Lung (tissue), 11 donors: ENCODE measurements at regions not wholly inside any gene's neighbourhood (a gene's known extent, or its start where the extent isn't known, plus 50 kb on each side); places are given as distances from the start of the nearest gene placed in this dataset.
A peak's percentile ranks its signal among the peaks of the same experiment; 100 is the strongest.

ENCODE experiments used
- ATAC-seq: fragments of 200-7000 bp; cut with Tn5 transposase; one replicate; pipeline ENCODE4 v1.9.1; 2020; ENCODE audit warnings: moderate number of reproducible peaks; ENCODE audit not compliant: insufficient read depth, low FRiP score
- DNase-seq, 3 donors: peaks; one replicate each; pipeline ENCODE4 v3.0.0-alpha.2; 2013 to 2017
- H3K27ac ChIP-seq, 2 donors: one replicate each; pipeline ENCODE4 v1.5.1; 2013; ENCODE audit warnings: mild to moderate bottlenecking in 2 of 2, moderate library complexity in 2 of 2, control low read depth in 1 of 2, inconsistent platforms in 1 of 2, low read depth in 1 of 2, low read length in 1 of 2
- H3K27me3 ChIP-seq, 3 donors: one replicate each; pipeline ENCODE4 v1.5.1; 2013; ENCODE audit warnings: low read length in 2 of 3; ENCODE audit not compliant: control insufficient read depth in 3 of 3, insufficient read depth in 3 of 3
- H3K36me3 ChIP-seq, 4 donors: one replicate each; pipeline ENCODE4 v1.5.1; 2013; ENCODE audit warnings: low read length in 4 of 4, mild to moderate bottlenecking in 1 of 4, moderate library complexity in 1 of 4; ENCODE audit not compliant: control insufficient read depth in 4 of 4, insufficient read depth in 4 of 4
- H3K4me1 ChIP-seq, 5 donors: one replicate each; pipeline ENCODE4 v1.5.1; 2013; ENCODE audit warnings: low read length in 5 of 5, mild to moderate bottlenecking in 2 of 5, moderate library complexity in 1 of 5; ENCODE audit not compliant: control insufficient read depth in 5 of 5, insufficient read depth in 5 of 5
- H3K4me3 ChIP-seq: one replicate; pipeline ENCODE4 v1.5.1; 2013; ENCODE audit warnings: mild to moderate bottlenecking, control low read depth, moderate library complexity
- H3K9ac ChIP-seq, 2 donors: one replicate each; pipeline ENCODE4 v1.5.1; 2013; ENCODE audit warnings: low read length in 2 of 2, control low read depth in 1 of 2; ENCODE audit not compliant: insufficient read depth in 1 of 2
- H3K9me3 ChIP-seq, 4 donors: one replicate each; pipeline ENCODE4 v1.5.1; 2013; ENCODE audit warnings: low read length in 3 of 4, mild to moderate bottlenecking in 1 of 4, moderate library complexity in 1 of 4; ENCODE audit not compliant: control insufficient read depth in 4 of 4, insufficient read depth in 3 of 4
- CTCF ChIP-seq: IDR thresholded peaks from 2 replicates; pipeline ENCODE4 v1.5.1; 2012; ENCODE audit warnings: mild to moderate bottlenecking; ENCODE audit errors: control extremely low read depth, extremely low read depth
- WGBS, 2 donors: extraction: QIAGEN DNeasy Blood & Tissue Kit; methylation state at CpG; one replicate each; pipeline ENCODE4 v1.1.7; 2013; 5-methylcytosine and 5-hydroxymethylcytosine counted together
- donor health status: control.
- donor health status: control.
- donor health status: Bipolar disorder and iron deficiency.
- donor health status: healthy.
- donor health status: DM: yes; HTN: yes; CAD: no.

GRCh38 chr2:186972281-186972970, 123.5 kb upstream of the ZSWIM2 start:
- Histone ChIP-seq H3K4me3 (no peak overlapping the region), H3K27ac (no peak overlapping the region), H3K4me1 (no peaks in the 10 kb centered on the region), H3K9ac (no peak overlapping the region), H3K36me3 (no peaks in the 10 kb centered on the region), H3K27me3 (no peaks in the 10 kb centered on the region), H3K9me3 (peaks cover 0 to 2% (median 0%) of the 10 kb centered on the region in 4 donors)
- DNase-seq (no peak), ATAC-seq (no peak)
- 83 to 86% methylated on average over 7 of the region's 7 CpGs for WGBS, 2 donors
- TF ChIP-seq CTCF = no peak

- H3K27me3 ChIP-seq = no peaks in the 10 kb centered on the region
- DNase-seq (peak in 1 of 3 donors; percentile 13), ATAC-seq (no peak)
- peaks cover 0 to 2% (median 0%) of the 10 kb centered on the region in 4 donors for H3K9me3 ChIP-seq
- no peaks in the 10 kb centered on the region for H3K4me1 ChIP-seq
- no peak for TF ChIP-seq CTCF
- H3K9ac ChIP-seq = no peak overlapping the region
- H3K36me3 ChIP-seq = no peaks in the 10 kb centered on the region
- WGBS, 2 donors = 71 to 78% methylated on average over 4 of the region's 4 CpGs
- H3K4me3 ChIP-seq = no peak overlapping the region
- H3K27ac ChIP-seq = no peak overlapping the region
Measured at GRCh38 chr2:186968277-186968676, 119.3 kb upstream of the ZSWIM2 start.

- 95 to 96% methylated on average over 4 of the region's 4 CpGs for WGBS, 2 donors
- TF ChIP-seq CTCF = no peak
- H3K27me3 ChIP-seq = no peaks in the 10 kb centered on the region
Measured at GRCh38 chr2:186966015-186966414, 117.0 kb upstream of the ZSWIM2 start.

More at GRCh38 chr2:186966015-186966414, 117.0 kb upstream of the ZSWIM2 start:
- no peaks in the 10 kb centered on the region for H3K36me3 ChIP-seq
- H3K4me1 ChIP-seq = no peaks in the 10 kb centered on the region
- H3K9ac ChIP-seq = no peak overlapping the region
- ATAC-seq (no peak), DNase-seq (no peak)
- H3K4me3 ChIP-seq = no peak overlapping the region
- no peak overlapping the region for H3K27ac ChIP-seq
- H3K9me3 ChIP-seq = peaks cover 0 to 6% (median 0%) of the 10 kb centered on the region in 4 donors
